GM19238 (cell line): ENCODE measurements at regions not wholly inside any gene's neighbourhood (a gene's known extent, or its start where the extent isn't known, plus 50 kb on each side); places are given as distances from the start of the nearest gene placed in this dataset.

Experiments used
- DNase-seq: peaks from one replicate; pipeline ENCODE4 v3.0.0; 2011; ENCODE audit warnings: low spot score; ENCODE audit not compliant: insufficient read length

DNA sequence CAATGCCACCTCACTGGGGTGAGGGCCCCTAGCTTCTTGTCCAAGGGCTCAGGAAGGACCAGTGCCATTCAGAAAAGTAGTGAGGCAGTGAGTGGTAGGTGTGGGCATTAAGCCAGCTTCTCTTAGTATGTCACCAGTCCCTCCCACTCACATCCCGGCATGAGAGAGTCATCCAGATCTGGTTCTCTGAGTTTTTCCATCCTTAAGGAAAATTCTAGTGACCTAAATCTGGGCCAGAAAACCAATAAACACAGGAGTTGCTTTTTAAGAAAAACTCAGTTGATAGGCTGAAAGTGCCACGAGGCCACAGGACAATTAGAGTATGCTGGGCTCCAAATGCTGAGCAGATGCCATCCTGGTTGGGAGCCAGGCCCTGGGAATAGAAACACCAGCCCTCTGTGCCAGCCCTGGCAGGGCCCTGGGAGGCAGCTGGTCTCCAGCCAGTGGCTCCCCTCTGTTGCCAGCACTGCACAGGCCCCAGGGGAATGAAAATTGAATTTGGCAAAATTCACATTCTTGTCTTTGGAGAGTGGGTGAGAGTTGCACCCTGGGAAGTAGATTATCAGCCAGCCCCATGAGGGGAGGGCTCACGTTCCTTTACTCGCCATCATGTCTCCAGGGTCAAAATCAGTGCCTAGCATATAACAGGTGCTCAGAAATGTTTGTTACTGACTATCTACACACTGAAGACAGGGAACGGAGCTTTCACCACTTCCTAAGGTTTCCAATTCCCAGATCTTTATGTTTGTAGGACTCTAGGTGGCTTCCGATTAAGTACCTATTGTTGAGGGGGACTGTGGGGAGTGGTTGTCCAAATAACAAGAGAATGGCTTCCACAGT is 52.8 kb downstream of the FAM43A start:
- no peak for DNase-seq

DNA sequence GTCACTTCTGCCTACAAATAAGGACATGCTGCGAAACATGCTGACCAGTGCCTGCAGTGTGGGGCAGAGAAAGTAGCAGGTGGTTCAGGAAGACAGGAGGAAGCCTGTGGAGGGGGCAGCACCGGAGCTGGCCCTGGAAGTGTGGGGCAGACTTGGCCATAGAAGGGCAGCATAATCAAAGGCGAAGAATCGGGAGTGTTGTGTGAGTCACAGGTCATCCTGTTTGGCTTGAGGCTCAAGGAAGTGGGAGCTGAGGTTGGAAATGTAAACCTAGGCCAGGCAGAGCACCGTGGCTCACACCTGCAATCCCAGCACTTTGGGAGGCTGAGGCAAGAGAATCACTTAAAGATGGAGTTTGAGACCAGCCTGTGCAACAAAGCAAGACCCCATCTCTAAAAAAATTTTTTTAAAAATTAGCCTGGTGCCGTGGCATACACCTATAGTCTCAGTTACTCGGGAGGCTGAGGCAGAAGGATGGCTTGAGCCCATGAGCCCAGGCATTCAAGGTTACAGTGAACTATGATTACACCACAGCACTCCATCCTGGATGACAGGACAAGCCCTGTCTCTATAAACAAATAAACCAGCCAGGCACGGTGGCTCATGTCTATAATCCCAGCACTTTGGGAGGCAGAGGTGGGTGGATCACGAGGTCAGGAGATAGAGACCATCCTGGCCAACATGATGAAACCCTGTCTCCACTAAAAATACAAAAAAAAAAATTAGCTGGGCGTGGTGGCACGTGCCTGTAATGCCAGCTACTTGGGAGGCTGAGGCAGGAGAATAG is 54.0 kb downstream of the FAM43A start:
- DNase-seq, result no peak

DNA sequence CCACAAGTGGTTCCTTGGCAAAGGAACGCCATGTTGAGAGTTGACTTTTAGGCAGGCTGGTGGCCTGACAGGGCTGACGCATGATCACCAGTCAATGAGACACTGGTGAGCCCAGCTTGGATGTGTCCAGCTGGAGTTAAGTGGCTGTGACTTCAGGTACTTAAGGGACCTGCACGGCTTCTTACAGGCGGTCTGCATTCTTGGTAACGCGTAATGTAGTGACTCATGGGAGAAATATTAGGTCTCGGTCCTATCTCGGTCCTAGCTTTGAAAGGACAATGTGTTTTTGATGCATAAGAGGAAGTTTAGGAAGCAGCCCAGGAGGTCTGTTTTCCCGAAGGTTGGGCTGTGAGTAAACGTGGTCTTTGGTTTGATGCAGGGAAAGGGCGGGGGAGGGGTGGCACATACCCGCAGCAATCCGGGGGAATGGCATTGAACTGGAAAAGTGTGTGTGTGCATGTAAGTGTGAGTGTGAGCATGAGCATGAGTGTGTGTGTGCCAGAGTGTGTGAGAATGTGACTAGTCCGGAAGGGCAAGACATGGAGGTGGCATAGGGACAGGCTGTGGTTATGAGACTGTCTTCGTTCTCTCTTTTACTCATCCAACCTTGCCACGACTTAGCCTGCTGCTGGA is 55.3 kb downstream of the FAM43A start:
- DNase-seq, result no peak

DNA sequence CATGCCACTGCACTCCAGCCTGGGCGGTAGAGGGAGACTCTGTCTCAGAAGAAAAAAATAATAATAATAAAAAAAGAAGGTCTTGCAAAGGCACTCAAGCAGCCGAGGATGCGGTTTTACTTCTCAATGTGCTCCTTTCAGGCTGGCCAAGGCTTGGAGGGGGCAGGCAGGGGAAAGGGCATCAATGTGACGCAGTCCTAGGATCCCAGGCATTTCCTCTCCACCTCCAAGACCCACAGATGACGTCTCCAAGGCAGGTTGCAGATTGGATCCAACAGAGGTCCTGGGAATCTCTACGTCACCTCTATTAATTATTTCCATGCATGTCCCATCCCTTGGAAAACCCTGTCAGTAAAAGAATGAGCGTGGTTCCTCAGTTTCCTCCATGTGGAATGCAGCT is 56.2 kb downstream of the FAM43A start:
- DNase-seq, result no peak

DNA sequence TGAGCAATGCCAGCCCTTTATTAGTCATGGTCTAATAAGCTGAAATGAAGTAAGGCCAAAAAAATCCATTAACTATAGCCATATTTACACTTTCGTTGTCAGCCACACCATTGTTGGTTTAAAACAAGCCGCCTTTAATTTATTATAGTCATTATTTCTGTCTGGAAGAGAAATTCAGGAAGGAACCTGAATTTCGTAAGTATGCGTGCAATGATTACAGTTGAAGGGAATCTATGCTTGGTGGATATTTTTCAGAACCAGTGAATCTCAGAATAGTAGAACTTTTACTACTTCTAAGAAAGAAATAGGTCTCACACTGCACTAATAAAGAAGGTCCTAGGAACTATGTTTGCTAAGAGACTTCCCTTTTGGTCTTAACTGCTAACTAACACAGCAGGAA is 59.1 kb downstream of the FAM43A start:
- DNase-seq, result no peak

DNA sequence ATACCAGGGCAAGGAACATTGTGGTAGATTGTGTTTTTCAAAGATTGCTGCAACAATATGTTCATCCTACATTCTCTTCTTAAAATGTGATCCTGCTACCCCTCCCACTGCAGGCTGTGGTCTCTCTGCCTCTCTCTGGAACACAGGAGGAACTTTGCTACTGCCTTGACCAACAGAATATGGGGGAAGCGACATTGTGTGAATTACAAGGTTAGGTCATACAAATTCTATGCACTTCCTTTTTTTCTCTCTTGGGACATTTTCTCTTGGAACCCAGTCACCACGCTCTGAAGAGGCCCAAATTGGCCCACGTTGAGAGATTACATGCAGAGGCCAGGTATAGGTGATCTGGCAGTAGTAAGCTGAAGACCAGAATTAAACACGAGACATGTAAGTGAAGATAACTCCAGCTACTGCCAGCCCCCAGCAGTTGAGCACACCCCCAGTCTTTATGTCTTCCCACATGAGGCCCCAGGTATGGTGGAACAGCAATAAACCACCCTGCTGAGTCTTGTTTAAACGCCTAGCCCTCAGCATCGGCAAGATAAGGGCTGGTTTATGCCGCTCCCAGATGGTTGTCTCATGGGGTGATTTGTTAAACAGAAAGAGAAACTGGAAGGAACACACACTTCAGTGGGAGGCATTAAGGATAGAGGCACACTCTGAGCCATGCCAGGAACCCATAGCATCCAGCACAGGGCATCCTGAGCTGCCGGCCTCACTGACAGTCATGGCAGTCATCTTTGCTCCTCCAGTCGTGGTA is 59.9 kb downstream of the FAM43A start:
- DNase-seq, result no peak

DNA sequence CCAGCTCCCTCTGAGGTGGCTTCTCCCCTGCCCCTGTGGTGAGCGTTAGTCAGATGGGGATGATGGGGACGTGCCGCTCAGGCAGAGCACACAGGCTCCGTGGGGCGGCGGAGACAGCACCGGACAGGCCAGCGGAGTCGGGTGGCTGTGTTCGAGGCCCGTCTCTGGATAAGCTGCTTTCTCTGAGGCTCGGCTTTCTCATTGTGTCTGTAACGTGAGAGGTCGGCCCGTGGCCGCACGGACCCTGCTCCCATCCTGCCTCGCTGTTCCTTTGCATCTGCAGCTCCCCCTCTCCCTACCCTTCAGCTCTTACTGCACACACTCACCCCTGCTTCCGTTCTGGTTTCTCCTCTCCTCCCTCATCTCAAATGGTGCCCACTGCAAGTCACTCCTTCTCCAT is 62.5 kb downstream of the FAM43A start:
- DNase-seq, result no peak

DNA sequence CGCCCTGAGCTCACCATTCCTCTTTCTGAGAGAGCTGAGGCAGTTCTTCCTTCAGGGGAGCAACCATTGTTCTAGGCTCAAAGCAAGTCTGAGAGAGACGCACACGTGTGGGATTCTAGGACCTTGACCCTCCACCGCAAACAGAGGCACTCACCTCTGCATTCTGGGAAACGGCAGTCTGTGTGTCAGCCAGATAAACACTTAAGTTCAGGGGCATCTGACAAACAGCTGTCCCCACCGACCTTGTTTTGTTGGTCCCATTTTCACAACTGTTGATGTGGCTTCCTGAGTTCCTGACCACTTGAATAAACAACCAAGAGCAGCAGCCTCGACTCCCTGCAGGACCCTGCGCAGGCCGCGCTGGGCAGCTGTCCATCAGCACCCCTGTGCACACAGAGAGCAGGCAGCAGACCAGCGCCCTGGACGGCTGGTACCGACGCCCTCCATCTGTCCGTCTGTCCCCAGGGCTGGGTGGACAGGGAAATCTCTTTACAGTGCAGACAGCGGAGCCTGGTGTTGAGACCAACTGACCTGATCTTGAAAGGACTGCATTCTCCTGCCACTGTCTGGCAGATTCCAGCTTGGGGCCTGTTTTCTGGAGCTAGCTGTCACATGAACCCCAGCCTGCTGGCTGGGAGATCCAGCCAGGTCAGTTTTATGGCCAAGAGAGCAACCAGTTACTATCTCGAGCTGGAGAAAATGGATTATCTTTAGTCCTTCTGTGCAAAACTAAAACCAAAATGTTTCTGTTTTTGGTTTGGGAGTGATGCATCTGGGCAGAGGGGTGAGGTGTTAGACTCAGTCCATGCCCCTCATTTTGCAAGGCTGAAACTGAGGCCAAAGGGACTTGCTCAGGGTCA is 64.2 kb downstream of the FAM43A start:
- no peak for DNase-seq

DNA sequence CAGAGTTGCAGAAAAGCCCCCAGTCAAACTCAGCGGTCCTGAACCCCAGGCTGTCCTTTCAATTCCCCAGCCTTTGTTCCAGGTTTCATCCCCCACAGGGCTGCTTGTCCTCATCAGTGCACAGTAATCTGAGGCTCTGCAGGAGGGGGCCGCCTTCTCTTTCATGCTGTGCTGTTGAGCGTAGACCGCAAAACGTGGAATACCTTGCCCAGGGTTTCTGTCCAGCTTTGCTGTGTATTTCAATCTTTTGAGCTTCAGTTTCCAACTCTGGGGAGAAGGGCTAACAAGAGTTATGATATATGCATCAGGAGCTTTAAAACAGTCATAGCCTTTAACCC is 64.8 kb downstream of the FAM43A start:
- no peak for DNase-seq

DNA sequence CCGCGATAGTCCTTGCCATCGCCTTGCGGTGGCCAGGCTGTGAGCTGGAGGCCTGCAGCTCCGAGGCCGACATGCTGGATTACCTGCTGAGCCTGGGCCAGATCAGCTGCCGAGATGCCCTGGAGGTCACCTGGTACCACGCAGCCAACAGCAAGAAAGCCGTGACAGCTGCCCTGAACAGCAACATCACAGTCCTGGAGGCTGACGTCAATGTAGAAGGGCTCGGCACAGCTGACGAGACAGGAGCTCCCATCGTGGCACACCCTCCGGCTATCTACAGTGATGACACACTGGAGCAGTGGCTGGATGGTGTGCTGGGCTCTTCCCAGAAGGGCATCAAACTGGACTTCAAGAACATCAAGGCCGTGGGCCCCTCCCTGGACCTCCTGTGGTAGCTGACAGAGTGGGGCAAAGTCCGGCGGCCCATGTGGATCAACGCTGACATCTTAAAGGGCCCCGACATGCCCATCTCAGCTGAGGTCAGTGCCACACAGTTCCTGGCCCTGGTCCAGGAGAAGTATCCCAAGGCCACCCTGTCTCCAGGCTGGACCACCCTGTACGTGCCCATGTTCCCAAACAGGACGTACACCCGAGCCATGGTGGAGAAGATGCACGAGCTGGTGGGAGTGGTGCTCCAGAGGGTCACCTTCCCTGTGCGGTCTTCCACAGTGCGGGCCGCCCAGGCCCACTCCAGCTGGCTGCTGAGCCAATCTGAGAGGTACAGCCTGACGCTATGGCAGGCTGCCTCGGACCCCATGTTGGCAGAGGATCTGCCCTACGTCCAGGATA is 70.2 kb downstream of the FAM43A start:
- no peak for DNase-seq

DNA sequence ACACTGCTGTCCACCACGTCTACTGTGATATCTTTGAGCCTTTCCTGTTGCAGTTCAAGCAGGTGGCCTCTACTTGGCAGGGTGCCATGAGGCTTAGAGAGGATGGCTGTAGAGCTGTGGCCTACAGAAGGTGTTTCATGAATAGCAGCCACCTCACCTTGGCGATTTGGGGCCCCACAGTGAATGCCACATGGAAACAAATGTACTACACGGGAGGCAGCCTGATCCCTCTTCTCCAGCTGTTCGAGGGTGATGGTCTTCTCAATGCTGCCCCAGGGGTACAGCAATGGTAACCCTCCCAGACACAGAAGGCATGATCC is 70.7 kb downstream of the FAM43A start:
- DNase-seq, result no peak

DNA sequence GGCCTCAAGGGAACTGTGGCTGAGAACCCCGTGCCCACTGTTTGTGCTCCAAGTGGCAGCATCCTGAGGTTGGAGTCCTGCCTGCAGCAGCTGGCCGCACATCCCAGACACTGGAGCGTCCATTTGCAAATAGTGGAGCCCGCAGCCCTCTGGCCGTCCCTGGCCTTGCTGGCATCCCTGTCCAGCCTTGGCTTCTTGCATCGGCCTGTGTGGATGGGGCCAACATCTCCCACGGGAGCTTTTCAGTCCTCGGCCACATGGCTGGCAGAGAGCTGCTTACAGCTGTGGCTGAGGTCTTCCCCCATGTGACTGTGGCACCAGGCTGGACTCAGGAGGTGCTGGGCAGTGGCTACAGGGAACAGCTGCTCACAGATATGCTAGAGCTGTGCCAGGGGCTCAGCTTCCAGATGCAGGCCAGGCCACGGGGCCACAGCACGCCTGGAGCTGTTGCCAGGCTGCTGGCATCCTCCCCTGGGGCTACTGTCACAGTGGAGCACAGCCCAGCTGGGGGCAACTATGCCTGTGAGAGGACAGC is 71.2 kb downstream of the FAM43A start:
- DNase-seq, result no peak

DNA sequence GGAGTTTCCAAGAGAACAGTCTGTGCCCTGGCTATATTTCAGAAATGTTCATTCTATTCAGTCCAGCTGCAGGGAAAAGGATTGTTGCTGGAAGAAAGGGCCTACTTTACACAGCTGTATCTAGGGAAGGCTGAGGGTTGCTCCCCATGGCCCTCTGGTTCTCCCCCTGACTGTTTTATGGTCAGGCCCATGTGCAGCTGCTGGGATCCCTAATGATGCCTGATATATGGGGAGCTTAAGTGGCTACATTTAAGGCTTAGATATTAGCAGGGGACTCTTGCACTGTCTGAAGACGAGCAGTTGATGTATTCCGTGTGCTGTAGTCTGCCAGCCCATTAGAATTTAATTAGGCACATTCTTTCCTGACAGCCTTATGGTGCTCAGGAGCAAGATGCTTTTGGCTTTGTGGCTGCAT is 72.0 kb downstream of the FAM43A start:
- DNase-seq, result no peak

DNA sequence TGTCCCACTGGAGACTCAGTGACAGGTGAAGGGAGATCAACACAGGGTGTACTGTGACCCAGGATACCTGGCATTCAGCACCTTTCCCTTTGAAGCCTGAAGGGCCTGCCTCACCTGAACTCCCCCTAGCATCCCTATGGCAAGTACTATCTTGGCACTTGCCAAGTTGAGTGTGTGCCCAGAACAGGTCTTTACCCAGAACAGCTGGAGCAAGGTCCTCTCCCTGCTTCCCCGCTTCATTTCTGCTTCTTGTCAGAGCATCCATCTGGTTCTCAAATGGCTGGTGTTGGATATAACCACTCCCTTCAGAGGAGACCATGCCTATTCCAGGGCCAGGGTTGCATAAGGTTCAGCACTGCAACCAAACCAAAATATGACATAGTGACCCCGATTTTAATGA is 73.0 kb downstream of the FAM43A start:
- no peak for DNase-seq

DNA sequence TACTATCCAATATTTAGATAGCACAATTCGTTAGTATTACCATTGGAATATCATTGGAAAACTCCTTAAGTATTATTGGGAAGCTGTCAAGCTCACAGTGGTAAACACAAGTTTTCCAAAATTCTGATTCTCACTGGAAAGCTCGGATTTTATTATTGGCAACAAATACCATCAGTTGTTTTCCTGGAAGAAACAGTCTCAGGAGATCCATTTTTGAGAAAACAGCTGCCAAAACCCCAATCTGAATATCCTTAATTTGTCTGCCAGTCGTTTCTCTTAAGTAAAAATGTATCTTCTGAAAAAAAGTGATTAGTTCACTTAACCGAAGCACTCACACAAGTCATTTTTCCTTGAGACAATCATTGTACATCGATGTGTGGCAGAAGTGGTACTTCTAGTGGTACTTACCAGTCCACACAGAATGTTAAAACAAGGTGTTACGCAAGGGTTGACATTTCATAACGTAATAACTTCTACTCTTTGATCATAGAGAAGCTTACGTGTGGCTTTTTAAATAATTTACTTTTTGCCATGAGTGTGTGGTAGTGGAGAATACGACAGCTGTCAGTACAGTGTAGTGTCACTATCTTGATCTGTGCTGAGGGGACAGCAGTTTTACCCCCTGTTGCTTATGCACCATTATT is 74.9 kb downstream of the FAM43A start:
- DNase-seq, result no peak

DNA sequence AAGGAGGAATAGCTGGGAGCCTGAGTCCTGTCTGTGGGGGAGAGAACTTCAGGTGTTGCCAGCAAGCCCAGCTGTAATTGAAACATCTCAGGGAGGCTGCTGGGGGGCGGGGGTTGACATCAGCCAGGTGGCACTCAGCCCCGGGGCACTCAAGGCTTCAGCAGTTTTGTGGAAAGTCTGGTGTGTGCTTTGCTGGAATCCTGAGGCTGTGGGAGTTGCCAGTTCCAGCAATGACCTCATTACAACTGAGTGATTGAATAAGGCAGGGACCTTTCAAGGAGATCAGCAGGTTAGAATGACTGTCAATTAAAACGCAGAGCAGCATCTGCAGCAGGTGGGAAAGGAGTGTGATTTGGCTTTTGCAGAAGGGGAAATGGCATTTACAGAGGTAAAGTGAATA is 75.7 kb downstream of the FAM43A start:
- DNase-seq, result no peak

DNA sequence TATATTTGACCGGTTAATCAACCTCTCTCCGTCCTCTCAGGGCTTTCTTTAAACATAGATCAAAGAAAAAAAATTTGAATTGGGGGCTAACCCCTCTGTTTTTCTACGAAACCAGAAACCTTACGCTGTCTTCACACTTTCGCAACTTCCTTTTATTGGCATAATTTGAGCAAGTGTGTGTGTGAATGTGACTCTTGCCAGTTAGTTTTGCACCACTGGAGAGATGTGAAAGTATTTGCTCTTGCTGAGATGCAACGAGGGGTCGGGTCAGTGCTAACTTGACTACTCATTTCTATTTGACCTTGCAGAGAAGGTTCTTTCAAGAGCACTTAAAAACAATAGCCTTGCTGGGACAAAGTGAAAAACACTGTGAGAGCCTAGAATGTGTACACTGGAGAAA is 81.2 kb downstream of the FAM43A start:
- DNase-seq, result no peak

DNA sequence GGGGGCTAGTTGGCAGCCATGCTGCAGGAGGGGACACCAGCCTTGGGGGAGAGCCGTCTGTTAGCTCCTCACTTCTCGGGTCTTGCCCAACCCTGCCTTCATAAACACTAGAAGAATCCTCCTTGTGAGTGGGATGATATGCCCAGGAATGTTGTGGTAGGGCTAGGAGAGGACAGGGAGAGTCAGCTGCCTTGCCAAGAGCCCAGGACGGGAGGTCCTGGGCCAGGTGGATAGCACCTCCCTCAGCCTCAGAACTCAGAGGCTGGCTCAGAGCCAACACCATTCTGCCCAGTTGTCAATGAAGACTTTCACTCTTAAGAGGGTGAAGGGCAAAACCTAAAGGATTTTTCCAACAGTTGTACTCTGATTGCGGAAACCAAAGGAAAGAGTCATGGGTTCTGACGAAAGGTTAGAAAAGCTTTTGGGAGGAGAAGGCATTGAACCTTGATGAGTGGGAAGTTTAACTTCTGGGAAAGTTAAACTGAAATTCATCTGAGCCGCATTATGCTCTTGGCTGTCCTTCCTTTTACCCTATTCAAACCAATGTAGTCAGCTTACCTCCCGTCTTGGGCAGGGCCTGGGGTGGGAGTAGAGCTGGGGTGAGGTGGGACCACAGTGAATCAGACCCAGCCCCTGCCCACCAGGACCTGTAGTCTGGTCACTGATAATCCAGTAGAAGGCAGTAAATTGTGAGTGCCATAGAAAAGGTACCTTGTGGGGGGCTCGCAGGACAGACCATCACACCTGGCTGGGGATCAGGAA is 81.9 kb downstream of the FAM43A start:
- no peak for DNase-seq

DNA sequence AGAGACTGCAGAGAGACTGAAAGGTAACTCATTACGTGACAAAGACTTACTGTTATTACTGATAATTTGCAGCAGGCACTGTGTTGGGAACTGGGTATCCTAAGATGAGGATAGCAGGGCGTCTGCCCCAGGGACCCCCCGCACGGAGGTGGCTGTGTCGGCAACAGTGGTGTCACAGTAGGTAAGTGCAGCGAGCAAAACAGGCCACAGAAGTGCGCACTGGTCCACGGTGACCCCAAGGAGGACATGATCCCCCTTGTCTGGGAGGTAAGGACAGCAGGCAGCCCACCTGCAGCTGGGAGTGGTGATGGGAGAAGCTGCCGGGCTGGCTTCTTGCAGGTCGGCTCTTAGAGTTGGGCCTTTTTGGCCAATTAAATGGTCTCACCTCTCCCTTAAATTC is 82.9 kb downstream of the FAM43A start:
- no peak for DNase-seq
